H1 (cell line): ENCODE measurements at regions not wholly inside any gene's neighbourhood (a gene's known extent, or its start where the extent isn't known, plus 50 kb on each side); places are given as distances from the start of the nearest gene placed in this dataset.

Source experiments
- CTCF ChIA-PET: fragments of 300-600 bp; sonication (Branson Sonifier 250); formaldehyde crosslinking; loops from one replicate; lab custom pipeline; 2021; ENCODE audit not compliant: partially characterized antibody; lab: Charles Lee
- POLR2A ChIA-PET: fragments of 300-600 bp; sonication (Branson Sonifier 250); formaldehyde crosslinking; loops from one replicate; lab custom pipeline; 2021; ENCODE audit warnings: inconsistent platforms; ENCODE audit not compliant: partially characterized antibody; lab: Charles Lee
- DNase-seq, 2 experiments: peaks; one replicate each; pipeline versions ENCODE4 v3.0.0 to v3.0.0-alpha.2; 2010 to 2022; ENCODE audit warnings: low spot score in 2 of 2, low read depth in 1 of 2, mixed read lengths in 1 of 2
- FAIRE-seq: peaks from 2 replicates; lab custom pipeline; 2011; peaks lifted over from hg19 to GRCh38; lab: Jason Lieb, UNC
- H2AFZ ChIP-seq: 2 replicates; pipeline ENCODE4 v1.8.1; 2012; ENCODE audit warnings: low read length, inconsistent platforms
- H2AK5ac ChIP-seq: 2 replicates; pipeline ENCODE4 v1.6.1; 2013; ENCODE audit warnings: low read depth, low read length
- H2BK120ac ChIP-seq: replicated peaks from 2 replicates; pipeline ENCODE3; 2013; ENCODE audit warnings: low read depth, low read length, inconsistent platforms
- H2BK12ac ChIP-seq: 2 replicates; pipeline ENCODE4 v1.6.1; 2013; ENCODE audit warnings: low read depth, low read length
- H2BK15ac ChIP-seq: 2 replicates; pipeline ENCODE4 v1.6.1; 2013; ENCODE audit warnings: low read length
- H2BK20ac ChIP-seq: 2 replicates; pipeline ENCODE4 v1.6.1; 2013; ENCODE audit warnings: low read length
- H2BK5ac ChIP-seq: 2 replicates; pipeline ENCODE4 v1.6.1; 2013; ENCODE audit warnings: low read depth, low read length
- H3K14ac ChIP-seq: 2 replicates; pipeline ENCODE4 v1.6.1; 2013; ENCODE audit warnings: inconsistent platforms; ENCODE audit not compliant: insufficient read length
- H3K18ac ChIP-seq: 2 replicates; pipeline ENCODE4 v1.6.1; 2013; ENCODE audit warnings: low read length; ENCODE audit errors: extremely low read depth
- H3K23ac ChIP-seq: 2 replicates; pipeline ENCODE4 v1.6.1; 2013; ENCODE audit warnings: inconsistent platforms; ENCODE audit not compliant: insufficient read length
- H3K23me2 ChIP-seq: 2 replicates; pipeline ENCODE4 v1.6.1; 2013; ENCODE audit warnings: low read depth, low read length
- H3K27ac ChIP-seq: 2 replicates; pipeline ENCODE4 v1.6.1; 2011; ENCODE audit warnings: low read depth, low read length, inconsistent platforms
- H3K27me3 ChIP-seq, 4 experiments: replicated peaks in 1 of 4; 1 replicate in 1 of 4; 2 replicates in 3 of 4; pipeline versions ENCODE4 v1.6.1 to v1.8.1; 2011 to 2013; ENCODE audit warnings: low read length in 3 of 4, mild to moderate bottlenecking in 3 of 4, inconsistent platforms in 2 of 4, mixed read lengths in 2 of 4, moderate library complexity in 1 of 4; ENCODE audit not compliant: control insufficient read depth in 3 of 4, insufficient read depth in 3 of 4; ENCODE audit errors: extremely low read depth in 1 of 4
- H3K36me3 ChIP-seq, 4 experiments: 2 replicates each; pipeline versions ENCODE4 v1.6.1 to v1.8.1; 2011 to 2013; ENCODE audit warnings: mild to moderate bottlenecking in 4 of 4, low read length in 3 of 4, moderate library complexity in 2 of 4, control low read depth in 1 of 4, inconsistent platforms in 1 of 4; ENCODE audit not compliant: insufficient read depth in 4 of 4, control insufficient read depth in 2 of 4
- H3K4ac ChIP-seq: replicated peaks from 2 replicates; pipeline ENCODE3; 2013; ENCODE audit warnings: low read length, low read depth, mixed read lengths, inconsistent platforms; ENCODE audit not compliant: insufficient read length
- H3K4me1 ChIP-seq, 4 experiments: replicated peaks in 1 of 4; 1 replicate in 1 of 4; 2 replicates in 3 of 4; pipeline versions ENCODE4 v1.6.1 to v1.8.1; 2011 to 2013; ENCODE audit warnings: low read length in 3 of 4, inconsistent platforms in 2 of 4, mixed read lengths in 1 of 4; ENCODE audit not compliant: insufficient read depth in 4 of 4, control insufficient read depth in 3 of 4
- H3K4me2 ChIP-seq, 2 experiments: 2 replicates each; pipeline versions ENCODE4 v1.6.1 to v1.8.1; 2011 to 2013; ENCODE audit warnings: low read depth in 2 of 2, low read length in 2 of 2, control low read depth in 1 of 2, inconsistent platforms in 1 of 2, mild to moderate bottlenecking in 1 of 2; ENCODE audit not compliant: insufficient read depth in 1 of 2
- H3K4me3 ChIP-seq, 4 experiments: fragments of 200-600, 300-600 bp in 1 of 4; sonication (generic), shearing (Covaris generic), sonication (Bioruptor Twin) in 1 of 4; 2 replicates each; pipeline versions ENCODE4 v1.5.1 to v1.8.1; 2011 to 2016; ENCODE audit warnings: low read length in 4 of 4, low read depth in 3 of 4, control low read depth in 2 of 4, inconsistent platforms in 2 of 4, mild to moderate bottlenecking in 2 of 4, mixed read lengths in 1 of 4, moderate library complexity in 1 of 4; ENCODE audit not compliant: insufficient read depth in 2 of 4; ENCODE audit errors: extremely low read depth in 1 of 4
- H3K56ac ChIP-seq: replicated peaks from 2 replicates; pipeline ENCODE3; 2013; ENCODE audit warnings: low read depth, mild to moderate bottlenecking, mixed read lengths, low read length, inconsistent platforms; ENCODE audit not compliant: insufficient read length
- H3K79me1 ChIP-seq: 2 replicates; pipeline ENCODE4 v1.6.1; 2013; ENCODE audit warnings: low read depth, low read length, control low read depth
- H3K79me2 ChIP-seq, 2 experiments: 2 replicates each; pipeline versions ENCODE4 v1.6.1 to v1.8.1; 2012 to 2013; ENCODE audit warnings: low read length in 2 of 2, mild to moderate bottlenecking in 2 of 2, inconsistent platforms in 1 of 2; ENCODE audit not compliant: insufficient read depth in 2 of 2, control insufficient read depth in 1 of 2
- H3K9ac ChIP-seq, 4 experiments: replicated peaks in 1 of 4; 1 replicate in 1 of 4; 2 replicates in 3 of 4; pipeline versions ENCODE4 v1.6.1 to v1.8.1; 2011 to 2013; ENCODE audit warnings: low read depth in 3 of 4, low read length in 3 of 4, control low read depth in 2 of 4, mild to moderate bottlenecking in 2 of 4, moderate library complexity in 2 of 4, inconsistent platforms in 1 of 4; ENCODE audit errors: extremely low read depth in 1 of 4
- H3K9me3 ChIP-seq, 2 experiments: 2 replicates each; pipeline versions ENCODE4 v1.6.1 to v1.8.1; 2012 to 2013; ENCODE audit warnings: mild to moderate bottlenecking in 2 of 2, moderate library complexity in 2 of 2, control low read depth in 1 of 2, inconsistent platforms in 1 of 2, low read depth in 1 of 2, low read length in 1 of 2, mixed read lengths in 1 of 2; ENCODE audit not compliant: insufficient read depth in 2 of 2
- H4K20me1 ChIP-seq, 2 experiments: replicated peaks in 1 of 2; 2 replicates each; pipeline versions ENCODE3 to v1.8.1; 2011 to 2013; ENCODE audit warnings: inconsistent platforms in 2 of 2, low read length in 2 of 2, mild to moderate bottlenecking in 1 of 2; ENCODE audit not compliant: insufficient read depth in 2 of 2, control insufficient read depth in 1 of 2
- H4K5ac ChIP-seq: 2 replicates; pipeline ENCODE4 v1.6.1; 2013; ENCODE audit warnings: low read length, low read depth, mixed read lengths, inconsistent platforms; ENCODE audit not compliant: insufficient read length
- H4K8ac ChIP-seq: 2 replicates; pipeline ENCODE4 v1.8.0; 2013; ENCODE audit warnings: mild to moderate bottlenecking, moderate library complexity, low read length, inconsistent platforms; ENCODE audit not compliant: insufficient read depth; ENCODE audit errors: extremely low read depth
- H4K91ac ChIP-seq: replicated peaks from 2 replicates; pipeline ENCODE3; 2013; ENCODE audit warnings: low read length, mixed read lengths, inconsistent platforms; ENCODE audit not compliant: insufficient read length
- ATF2 ChIP-seq: IDR thresholded peaks from 2 replicates; pipeline ENCODE4 v1.6.1; 2012; ENCODE audit warnings: low read length, inconsistent platforms
- BCL11A ChIP-seq, 2 experiments: IDR thresholded peaks; one replicate each; pipeline ENCODE4 v1.6.1; 2011; ENCODE audit warnings: low read depth in 2 of 2, low read length in 2 of 2, mild to moderate bottlenecking in 2 of 2
- BRCA1 ChIP-seq: IDR thresholded peaks from 2 replicates; pipeline ENCODE4 v1.6.1; 2012; ENCODE audit warnings: low read depth, low read length, improper control_type of control experiment
- CHD2 ChIP-seq: IDR thresholded peaks from 2 replicates; pipeline ENCODE4 v1.6.1; 2012; ENCODE audit warnings: low read length, improper control_type of control experiment
- E2F6 ChIP-seq: IDR thresholded peaks from 2 replicates; pipeline ENCODE4 v1.6.1; 2012; ENCODE audit warnings: inconsistent platforms
- KDM1A ChIP-seq: fragments of 200-600, 300-600 bp; sonication (generic); IDR thresholded peaks from 2 replicates; pipeline ENCODE4 v1.7.1; 2016; ENCODE audit warnings: mild to moderate bottlenecking, low read length, borderline replicate concordance
- NRF1 ChIP-seq: IDR thresholded peaks from 2 replicates; pipeline ENCODE4 v1.6.1; 2011; ENCODE audit warnings: mild to moderate bottlenecking, low read depth, low read length, improper control_type of control experiment
- PHF8 ChIP-seq: fragments of 200-600 bp; sonication (generic); conservative IDR thresholded peaks from 2 replicates; pipeline ENCODE4 v1.7.1; 2012; ENCODE audit warnings: low read depth, mild to moderate bottlenecking, inconsistent platforms, low read length, moderate library complexity
- RAD21 ChIP-seq, 2 experiments: IDR thresholded peaks in 1 of 2; conservative IDR thresholded peaks in 1 of 2; 2 replicates each; pipeline ENCODE4 v1.6.1; 2011; ENCODE audit warnings: low read depth in 2 of 2, low read length in 2 of 2, improper control_type of control experiment in 1 of 2, inconsistent platforms in 1 of 2, mild to moderate bottlenecking in 1 of 2, moderate library complexity in 1 of 2
- SIRT6 ChIP-seq: IDR thresholded peaks from one replicate; pipeline ENCODE4 v1.7.1; 2012; ENCODE audit warnings: low read length, inconsistent platforms
- SIX5 ChIP-seq: IDR thresholded peaks from 2 replicates; pipeline ENCODE4 v1.6.1; 2011; ENCODE audit warnings: mild to moderate bottlenecking, low read depth, low read length
- TAF7 ChIP-seq: optimal IDR thresholded peaks from 2 replicates; pipeline ENCODE3; 2011; ENCODE audit warnings: low read depth, mild to moderate bottlenecking, inconsistent platforms, low read length, moderate library complexity, borderline replicate concordance
- WGBS, 2 experiments: shearing (Covaris generic) in 1 of 2; methylation state at CpG; one replicate each; pipeline versions ENCODE4 v1.1.6 to v1.1.7; 2013 to 2015; ENCODE audit warnings: low lambda C conversion rate in 2 of 2, mixed read lengths in 2 of 2, inconsistent platforms in 1 of 2, low coverage in 1 of 2, missing lambda C conversion rate in 1 of 2; ENCODE audit not compliant: insufficient replicate concordance in 2 of 2, insufficient coverage in 1 of 2, insufficient read length in 1 of 2; ENCODE audit errors: extremely low coverage in 1 of 2, missing lambda C conversion rate in 1 of 2; 5-methylcytosine and 5-hydroxymethylcytosine counted together

GRCh38 chr16:86419518-86419917, 90.8 kb upstream of the FOXF1 start:
- no peaks in the 10 kb centered on the region for H3K79me2 ChIP-seq
- H3K79me1 ChIP-seq: no peaks in the 10 kb centered on the region
- CTCF ChIA-PET: no interaction called here
- H4K91ac ChIP-seq: no peak overlapping the region
- 93% methylated on average over 2 of the region's 2 CpGs; no CpG with 5 or more reads in 1 of the 2 experiments for WGBS, 2 experiments
- no peak overlapping the region for H2BK20ac ChIP-seq
- no peak overlapping the region for H4K5ac ChIP-seq
- no peak overlapping the region for H3K9ac ChIP-seq
- no peaks in the 10 kb centered on the region for H3K9me3 ChIP-seq
- peak overlapping the region; percentile 82; the same call in 1 of the 2 replicates for H2AK5ac ChIP-seq
- H2BK15ac ChIP-seq: no peak overlapping the region
- no peak overlapping the region for H2AFZ ChIP-seq
- DNase-seq: no peak
- H3K56ac ChIP-seq: peak overlapping the region; percentile 98
- peaks cover 10% of the 10 kb centered on the region; the same call in 1 of the 2 replicates for H3K23me2 ChIP-seq
- H3K23ac ChIP-seq: peak overlapping the region; percentile 55
- no peak overlapping the region for H3K27ac ChIP-seq
- H3K36me3 ChIP-seq: no peaks in the 10 kb centered on the region
- H3K4ac ChIP-seq: peak overlapping the region; percentile 50
- no peak overlapping the region for H3K18ac ChIP-seq
- no peaks in the 10 kb centered on the region; a peak in 1 of 7 replicates for H3K27me3 ChIP-seq
- POLR2A ChIA-PET: no interaction called here
- H3K4me3 ChIP-seq: no peak overlapping the region
- peaks cover 0 to 3% of the 10 kb centered on the region in 2 experiments for H4K20me1 ChIP-seq
- H2BK12ac ChIP-seq: no peak overlapping the region
- 0 out of 7 replicates have a peak, but pooled peaks cover 0 to 2% (median 0%) of the 10 kb centered on the region in 4 experiments for H3K4me1 ChIP-seq
- no peak overlapping the region for H4K8ac ChIP-seq
- no peak for FAIRE-seq
- H3K14ac ChIP-seq: no peak overlapping the region
- H3K4me2 ChIP-seq: no peak overlapping the region; a peak in 1 of 4 replicates
- no peak overlapping the region for H2BK120ac ChIP-seq
- no peak overlapping the region for H2BK5ac ChIP-seq
- TF ChIP-seq PHF8: no peak
- TF ChIP-seq CHD2: no peak
- no peak for TF ChIP-seq ATF2
- TF ChIP-seq TAF7: no peak
- TF ChIP-seq SIX5: no peak
- TF ChIP-seq E2F6: no peak
- TF ChIP-seq NRF1: no peak
- no peak for TF ChIP-seq SIRT6
- no peak for TF ChIP-seq BRCA1
- TF ChIP-seq RAD21 (IDR thresholded peaks at IDR 0.05 in 1 of 2, conservative IDR thresholded peaks at IDR 0.05 in 1 of 2; ENCODE audit: low read depth in 2 of 2, low read length in 2 of 2): no peak
- no peak for TF ChIP-seq BCL11A (IDR thresholded peaks at IDR 0.05; ENCODE audit: low read depth in 2 of 2, low read length in 2 of 2)
- TF ChIP-seq KDM1A: no peak
